Transverse colon (tissue), 3 donors: ENCODE measurements at regions not wholly inside any gene's neighbourhood (a gene's known extent, or its start where the extent isn't known, plus 50 kb on each side); places are given as distances from the start of the nearest gene placed in this dataset.

ENCODE experiments used
- CTCF ChIP-seq, 5 experiments: fragments of 200-600 bp in 3 of 5; fragments of 450-650 bp in 2 of 5; sonication (generic) in 3 of 5; IDR thresholded peaks; 1 replicate in 2 of 5; 2 replicates in 3 of 5; pipeline ENCODE4 v1.5.1; 2016 to 2017; ENCODE audit warnings: antibody characterized with exemption in 5 of 5, inconsistent platforms in 3 of 5, mild to moderate bottlenecking in 2 of 5, moderate library complexity in 1 of 5
- EP300 ChIP-seq: sonication (generic); formaldehyde crosslinking; IDR thresholded peaks from one replicate; pipeline ENCODE4 v1.6.1; 2017; ENCODE audit warnings: antibody characterized with exemption, low read depth
- POLR2A ChIP-seq: fragments of 450-650 bp; IDR thresholded peaks from one replicate; pipeline ENCODE4 v1.6.1; 2016; ENCODE audit warnings: antibody characterized with exemption, mild to moderate bottlenecking, moderate library complexity

GRCh38 chr6:113313841-113314240 lies 543.3 kb upstream of the MARCKS start:
- TF ChIP-seq POLR2A = no peak
- TF ChIP-seq CTCF (IDR thresholded peaks at IDR 0.05) = no peak
- no peak for TF ChIP-seq EP300
